PC-3 (cell line): ENCODE measurements at regions not wholly inside any gene's neighbourhood (a gene's known extent, or its start where the extent isn't known, plus 50 kb on each side); places are given as distances from the start of the nearest gene placed in this dataset.

Source experiments
- CTCF ChIP-seq: fragments of 300-600 bp; sonication (generic); conservative IDR thresholded peaks from 2 replicates; pipeline ENCODE4 v1.5.1; 2017; ENCODE audit warnings: antibody characterized with exemption, low read depth, mild to moderate bottlenecking, low read length
- EZH2 ChIP-seq: fragments of 300-600 bp; sonication (generic); IDR thresholded peaks from one replicate; pipeline ENCODE4 v1.6.1; 2017; ENCODE audit warnings: antibody characterized with exemption, mild to moderate bottlenecking, low read length; ENCODE audit not compliant: unreplicated experiment
- EZH2phosphoT487 ChIP-seq: fragments of 300-600 bp; sonication (generic); IDR thresholded peaks from 2 replicates; pipeline ENCODE4 v1.6.1; 2018; ENCODE audit warnings: mild to moderate bottlenecking, antibody characterized with exemption, low read length, borderline replicate concordance

- TF ChIP-seq EZH2, result no peak
- no peak for TF ChIP-seq CTCF
- TF ChIP-seq EZH2phosphoT487, result no peak
Measured at GRCh38 chr2:107775211-107775610, 51.5 kb upstream of the RGPD4 start.
